ENCODE measurements at regions not wholly inside any gene's neighbourhood (a gene's known extent, or its start where the extent isn't known, plus 50 kb on each side); places are given as distances from the start of the nearest gene placed in this dataset.

- 75% methylated on average over 1 of the region's 1 CpG for WGBS (ENCODE audit: low lambda C conversion rate)
- no peak overlapping the region for H3K4me2 ChIP-seq
- H3K9me3 ChIP-seq: no peaks in the 10 kb centered on the region
- H3K4me3 ChIP-seq (ENCODE audit: low read depth in 2 of 2, low read length in 1 of 2): no peak overlapping the region
- H3K9me2 ChIP-seq: no peaks in the 10 kb centered on the region
- no peak for TF ChIP-seq RCOR1 (IDR thresholded peaks at IDR 0.05; ENCODE audit: low read length)
- no peak for TF ChIP-seq YY1 (IDR thresholded peaks at IDR 0.05; ENCODE audit: low read depth)
- ChIA-PET POLR2A (no interaction called here), CTCF (interaction anchor here (1.2 kb wide), 1 partner anchor 1183 kb away, joined by 5 read pairs; no protein-coding TSS in a partner anchor)
- no peaks in the 10 kb centered on the region for H3K36me3 ChIP-seq (replicated peaks in 1 of 2; ENCODE audit: control insufficient read depth in 1 of 2, insufficient read depth in 2 of 2, low read length in 1 of 2)
- H3K27me3 ChIP-seq (ENCODE audit: insufficient read depth): no peaks in the 10 kb centered on the region; the same call in 1 of the 2 replicates
- peaks cover 0 to 16% of the 10 kb centered on the region in 2 experiments; a peak in 2 of 4 replicates for H3K4me1 ChIP-seq (ENCODE audit: control insufficient read depth in 1 of 2, insufficient read depth in 2 of 2, low read depth in 1 of 2, low read length in 1 of 2)
- no peaks in the 10 kb centered on the region for H3K79me2 ChIP-seq (ENCODE audit: insufficient read depth)
- H3K27ac ChIP-seq (ENCODE audit: low read depth in 2 of 2, low read length in 1 of 2): no peak overlapping the region
- no peak for DNase-seq
- no peak overlapping the region for H3K9ac ChIP-seq
- H4K20me1 ChIP-seq (ENCODE audit: insufficient read depth): no peaks in the 10 kb centered on the region
- no peak overlapping the region for H2AFZ ChIP-seq (ENCODE audit: low read depth)
- H3F3A ChIP-seq (replicated peaks; ENCODE audit: insufficient read depth): no peaks in the 10 kb centered on the region
Observed at GRCh38 chr6:14207448-14207847, 89.9 kb downstream of the CD83 start.

- POLR2A ChIA-PET: no interaction called here
- Histone ChIP-seq H3K4me1 (ENCODE audit: control insufficient read depth in 1 of 2, insufficient read depth in 2 of 2, low read depth in 1 of 2, low read length in 1 of 2) (peaks cover 0 to 16% of the 10 kb centered on the region in 2 experiments; a peak in 2 of 4 replicates), H3K9me3 (no peaks in the 10 kb centered on the region), H4K20me1 (ENCODE audit: insufficient read depth) (no peaks in the 10 kb centered on the region), H3K27ac (ENCODE audit: low read depth in 2 of 2, low read length in 1 of 2) (no peak overlapping the region), H2AFZ (ENCODE audit: low read depth) (no peak overlapping the region), H3K4me2 (no peak overlapping the region), H3K9me2 (no peaks in the 10 kb centered on the region), H3K4me3 (ENCODE audit: low read depth in 2 of 2, low read length in 1 of 2) (no peak overlapping the region), H3F3A (replicated peaks; ENCODE audit: insufficient read depth) (no peaks in the 10 kb centered on the region), H3K27me3 (ENCODE audit: insufficient read depth) (no peaks in the 10 kb centered on the region; the same call in 1 of the 2 replicates), H3K9ac (no peak overlapping the region), H3K36me3 (replicated peaks in 1 of 2; ENCODE audit: control insufficient read depth in 1 of 2, insufficient read depth in 2 of 2, low read length in 1 of 2) (no peaks in the 10 kb centered on the region), H3K79me2 (ENCODE audit: insufficient read depth) (no peaks in the 10 kb centered on the region)
- WGBS (ENCODE audit: low lambda C conversion rate): 76% methylated on average over 3 of the region's 3 CpGs
- no peak for TF ChIP-seq USF2 (IDR thresholded peaks at IDR 0.05; ENCODE audit: borderline replicate concordance, low read depth, low read length)
- no peak for TF ChIP-seq MEF2A (IDR thresholded peaks at IDR 0.05; ENCODE audit: borderline replicate concordance, low read depth)
- TF ChIP-seq, protein P1, sequence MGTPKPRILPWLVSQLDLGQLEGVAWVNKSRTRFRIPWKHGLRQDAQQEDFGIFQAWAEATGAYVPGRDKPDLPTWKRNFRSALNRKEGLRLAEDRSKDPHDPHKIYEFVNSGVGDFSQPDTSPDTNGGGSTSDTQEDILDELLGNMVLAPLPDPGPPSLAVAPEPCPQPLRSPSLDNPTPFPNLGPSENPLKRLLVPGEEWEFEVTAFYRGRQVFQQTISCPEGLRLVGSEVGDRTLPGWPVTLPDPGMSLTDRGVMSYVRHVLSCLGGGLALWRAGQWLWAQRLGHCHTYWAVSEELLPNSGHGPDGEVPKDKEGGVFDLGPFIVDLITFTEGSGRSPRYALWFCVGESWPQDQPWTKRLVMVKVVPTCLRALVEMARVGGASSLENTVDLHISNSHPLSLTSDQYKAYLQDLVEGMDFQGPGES (IDR thresholded peaks at IDR 0.05; ENCODE audit: low read depth, low read length): no peak
- TF ChIP-seq JUND (IDR thresholded peaks at IDR 0.05): no peak
- TF ChIP-seq NRF1 (IDR thresholded peaks at IDR 0.05; ENCODE audit: low read depth, low read length): no peak
- no peak for TF ChIP-seq REST (IDR thresholded peaks at IDR 0.05; ENCODE audit: low read depth, low read length)
- CTCF ChIA-PET: interaction anchor here (2.9 to 3.9 kb wide), 2 partner anchors 80 to 1414 kb away, joined by 13 to 21 read pairs; no protein-coding TSS in a partner anchor
- no peak for DNase-seq
Observed at GRCh38 chr6:14209000-14209399, 91.4 kb downstream of the CD83 start.

Data from SK-N-SH (cell line).